HG02588 (cell line): ENCODE measurements at regions not wholly inside any gene's neighbourhood (a gene's known extent, or its start where the extent isn't known, plus 50 kb on each side); places are given as distances from the start of the nearest gene placed in this dataset.
"Not testable (repeated sequence)": the region's sequence is repeated elsewhere in the genome, so short reads cannot be mapped to it uniquely, and the experiment has no call there.

Experiments used
- ATAC-seq: cut with Tn5 transposase; IDR thresholded peaks from one replicate; pipeline ENCODE4 v1.9.1; 2021; ENCODE audit warnings: mild to moderate bottlenecking, moderate library complexity; ENCODE audit not compliant: unreplicated experiment

DNA sequence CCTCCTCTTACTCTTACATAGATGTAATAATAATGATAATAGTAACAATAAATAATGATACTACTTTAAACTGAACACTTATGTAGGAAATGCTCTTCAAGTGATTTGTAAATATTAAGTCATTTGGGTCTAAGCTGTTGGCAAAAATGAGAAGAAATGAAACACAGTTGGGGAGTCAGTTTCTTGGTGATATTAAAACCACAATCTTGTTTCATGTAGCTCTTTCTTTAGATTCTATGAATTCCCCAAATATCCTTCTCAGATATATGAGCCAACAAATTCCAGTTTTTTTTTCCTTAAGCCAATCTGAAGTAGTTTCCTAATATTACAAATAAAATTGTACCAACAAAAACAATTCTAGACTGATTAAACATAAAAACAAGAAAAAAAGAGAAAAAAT is 1115.6 kb upstream of the CNTN5 start:
- ATAC-seq = no peak

DNA sequence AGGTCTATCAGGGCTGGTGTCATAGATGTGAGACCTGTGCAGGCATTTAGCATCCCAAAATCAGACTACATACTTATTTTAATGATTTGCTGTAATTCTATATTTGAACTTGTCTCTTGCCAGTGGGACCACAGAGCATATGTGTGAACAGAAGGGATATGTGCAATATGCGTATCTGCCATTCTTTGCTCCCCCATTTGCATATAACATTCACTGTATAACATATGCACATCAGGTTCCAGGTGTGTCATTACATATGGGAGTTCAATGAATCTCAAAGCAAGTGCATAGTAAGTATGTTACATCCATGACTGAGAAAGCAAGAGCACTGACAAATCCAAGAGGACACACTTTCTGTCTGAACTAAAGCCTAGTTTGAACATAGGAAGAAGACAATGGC is 1115.1 kb upstream of the CNTN5 start:
- ATAC-seq = no peak

DNA sequence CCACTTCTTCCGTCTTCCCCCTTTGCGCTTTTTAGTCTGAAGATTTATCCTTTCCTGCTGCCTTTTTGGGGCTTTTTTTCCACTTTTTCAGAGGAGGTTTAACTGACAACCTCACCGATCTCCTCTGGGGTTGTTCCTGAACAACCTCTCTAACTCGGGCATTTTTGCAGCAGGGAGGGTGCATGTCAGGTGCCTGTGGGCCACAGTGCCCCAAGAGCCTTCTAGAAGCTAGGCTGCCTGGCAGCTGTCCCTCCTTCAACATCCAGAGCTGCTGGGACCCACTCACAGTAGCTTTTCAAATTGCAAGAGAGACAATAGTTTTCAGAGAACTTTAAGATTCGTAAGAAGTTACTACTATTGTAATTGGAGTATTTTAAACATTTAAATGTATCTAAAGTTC is 1112.4 kb upstream of the CNTN5 start:
- ATAC-seq = no peak

DNA sequence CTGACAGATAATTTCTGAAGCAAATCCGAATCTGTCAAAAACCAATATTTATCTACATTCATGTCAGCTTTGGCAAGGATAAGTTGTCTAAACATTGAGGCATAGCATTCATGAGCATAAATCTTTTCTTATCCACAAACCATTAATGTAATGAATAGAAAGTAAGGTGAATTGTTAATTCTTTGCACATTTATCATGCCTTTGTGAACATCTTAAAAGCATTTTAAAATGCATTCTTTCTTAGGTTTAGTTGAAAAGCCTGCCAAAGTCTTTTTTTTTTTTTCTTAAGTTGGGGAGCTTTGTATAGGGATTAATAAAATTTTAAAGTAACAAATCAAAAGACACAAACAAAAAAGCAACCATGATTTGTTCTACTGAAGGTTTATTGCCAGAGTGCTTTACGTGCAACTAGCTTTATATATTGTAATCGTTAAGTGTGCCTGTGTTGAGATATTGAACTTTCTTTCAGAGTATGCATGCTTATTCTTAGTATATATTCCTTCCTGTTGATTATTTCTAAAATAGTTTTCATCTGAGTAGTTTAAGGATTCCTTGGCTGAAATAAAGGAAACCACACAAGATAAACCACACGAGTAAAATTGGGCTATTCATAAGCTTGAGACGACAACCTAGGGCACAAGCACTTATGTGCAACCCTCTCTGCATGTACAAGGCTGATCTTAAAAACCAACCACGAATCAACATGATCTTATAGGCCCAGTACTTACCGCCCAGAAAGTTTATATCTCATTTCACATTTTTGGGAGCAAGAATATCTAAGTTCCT is 1110.9 kb upstream of the CNTN5 start:
- no peak for ATAC-seq

GRCh38 chr11:97912629-97913028 is 1108.1 kb upstream of the CNTN5 start:
- ATAC-seq = no peak

DNA sequence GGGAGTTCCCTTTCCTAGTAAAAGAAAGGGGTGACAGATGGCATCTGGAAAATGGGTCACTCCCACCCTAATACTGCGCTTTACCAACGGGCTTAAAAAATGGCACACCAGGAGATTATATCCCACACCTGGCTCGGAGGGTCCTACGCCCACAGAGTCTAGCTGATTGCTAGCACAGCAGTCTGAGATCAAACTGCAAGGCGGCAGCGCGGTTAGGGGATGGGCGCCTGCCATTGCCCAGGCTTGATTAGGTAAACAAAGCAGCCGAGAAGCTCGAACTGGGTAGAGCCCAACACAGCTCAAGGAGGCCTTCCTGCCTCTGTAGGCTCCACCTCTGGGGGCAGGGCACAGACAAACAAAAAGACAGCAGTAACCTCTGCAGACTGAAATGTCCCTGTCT is 1097.8 kb upstream of the CNTN5 start:
- not testable (repeated sequence) for ATAC-seq

DNA sequence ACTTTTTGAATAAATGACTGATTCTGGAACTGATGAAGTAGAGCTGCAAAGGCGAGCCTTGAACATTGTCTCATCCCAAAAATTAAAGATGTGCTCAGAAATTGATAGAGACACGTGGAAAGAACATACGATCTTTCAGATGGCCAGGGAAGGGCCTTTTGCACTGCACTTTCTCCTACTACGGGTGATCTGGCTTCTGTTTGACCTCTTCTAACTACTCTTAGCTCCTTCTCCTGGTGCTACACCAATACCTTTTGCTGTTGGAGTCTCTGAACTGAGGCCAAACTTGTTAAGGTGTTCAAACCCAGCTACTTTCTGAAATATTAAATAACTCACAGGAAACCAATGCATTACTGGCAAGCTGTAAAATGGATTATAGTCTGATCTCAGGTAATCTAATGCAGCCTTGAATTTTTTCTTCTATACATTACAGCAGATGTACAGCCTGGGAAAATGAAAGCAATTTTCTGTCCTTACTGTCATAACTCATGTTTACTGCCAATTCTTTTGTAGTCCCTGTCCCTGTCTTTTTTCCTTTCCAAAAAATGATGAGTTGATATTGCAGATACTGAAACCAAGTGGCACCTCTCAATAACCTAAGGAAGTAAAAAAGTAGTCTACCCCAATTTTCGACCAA is 1086.1 kb upstream of the CNTN5 start:
- ATAC-seq = no peak

DNA sequence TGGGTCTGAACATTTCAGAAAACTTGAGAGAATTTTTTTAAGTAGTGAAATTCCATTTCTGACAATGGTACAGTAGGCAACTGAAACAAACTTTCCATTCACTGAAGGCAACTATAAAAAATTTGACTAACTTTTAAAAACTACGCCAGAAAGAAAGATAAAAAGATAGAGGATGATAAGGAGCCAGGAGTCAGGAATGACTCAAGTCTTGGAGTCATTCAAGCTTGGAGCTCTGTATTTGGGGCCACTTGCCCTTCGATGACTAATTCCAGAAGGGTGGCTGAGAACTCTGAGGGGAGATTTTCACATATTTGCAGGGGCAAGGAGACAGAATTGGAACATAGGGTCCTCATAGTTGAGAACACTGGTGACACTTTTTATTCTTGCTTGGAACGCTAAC is 1083.2 kb upstream of the CNTN5 start:
- no peak for ATAC-seq

DNA sequence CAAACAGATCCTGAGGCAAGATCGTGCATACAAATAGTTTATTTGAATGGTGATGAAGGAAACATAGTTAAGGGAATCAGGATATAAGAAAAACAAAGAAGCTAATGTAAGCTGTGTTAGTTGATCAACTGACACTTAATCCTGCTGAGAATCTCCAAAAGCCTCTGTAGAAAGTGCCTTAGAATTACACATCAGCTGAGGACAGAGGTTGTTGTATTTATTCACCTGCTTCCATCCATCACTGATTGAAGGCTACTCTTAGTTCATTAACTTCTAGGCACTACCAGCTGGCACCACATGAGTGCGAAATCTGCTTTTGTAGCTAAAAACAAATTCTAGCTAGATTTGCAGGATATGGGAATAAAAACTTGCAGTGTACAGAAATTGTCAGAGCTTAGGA is 1082.0 kb upstream of the CNTN5 start:
- ATAC-seq = no peak

DNA sequence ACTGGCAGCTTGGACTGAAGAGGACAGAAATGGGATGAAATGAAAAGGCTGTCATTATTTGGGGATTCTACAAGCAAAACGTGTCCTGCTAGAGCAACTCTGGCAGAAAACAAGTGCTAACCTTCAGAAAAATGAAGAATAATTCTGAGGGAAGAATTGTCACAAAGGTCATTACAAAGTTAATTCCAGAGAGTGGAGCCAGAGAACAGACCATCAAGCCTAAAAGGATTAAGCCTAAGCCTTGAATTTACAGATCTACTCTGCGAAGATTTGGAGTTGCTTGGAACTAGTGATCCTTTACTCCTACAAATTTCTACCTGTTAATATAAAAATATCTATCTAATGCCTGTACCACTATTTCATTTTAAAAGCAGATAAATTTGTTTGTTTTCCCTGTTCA is 1077.3 kb upstream of the CNTN5 start:
- ATAC-seq = no peak

GRCh38 chr11:97948793-97949192 is 1072.0 kb upstream of the CNTN5 start:
- ATAC-seq = no peak

- ATAC-seq = no peak
These were observed 1065.2 kb upstream of the CNTN5 start for GRCh38 chr11:97955595-97955994.

- no peak for ATAC-seq
These were observed 1063.8 kb upstream of the CNTN5 start for GRCh38 chr11:97956904-97957303.

GRCh38 chr11:97961431-97961830 is 1059.3 kb upstream of the CNTN5 start:
- no peak for ATAC-seq

DNA sequence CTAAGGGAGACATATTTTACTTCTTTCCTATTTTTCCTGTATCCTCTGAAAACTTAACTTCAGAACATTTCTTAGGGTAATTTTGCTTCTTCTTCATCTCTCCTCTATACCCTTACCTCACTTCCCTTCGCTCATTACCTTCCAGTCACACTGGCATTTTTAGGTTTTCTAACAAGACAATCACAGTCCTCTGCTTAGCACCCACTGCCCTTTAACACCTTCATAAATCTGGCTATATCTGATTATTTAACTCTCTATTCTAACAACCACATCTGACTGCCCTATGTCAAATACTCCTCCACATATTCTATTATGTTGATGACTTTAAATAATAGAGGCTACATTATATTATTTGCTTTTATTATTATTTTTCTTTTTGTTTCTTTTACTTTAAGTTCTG is 1058.0 kb upstream of the CNTN5 start:
- ATAC-seq = no peak

DNA sequence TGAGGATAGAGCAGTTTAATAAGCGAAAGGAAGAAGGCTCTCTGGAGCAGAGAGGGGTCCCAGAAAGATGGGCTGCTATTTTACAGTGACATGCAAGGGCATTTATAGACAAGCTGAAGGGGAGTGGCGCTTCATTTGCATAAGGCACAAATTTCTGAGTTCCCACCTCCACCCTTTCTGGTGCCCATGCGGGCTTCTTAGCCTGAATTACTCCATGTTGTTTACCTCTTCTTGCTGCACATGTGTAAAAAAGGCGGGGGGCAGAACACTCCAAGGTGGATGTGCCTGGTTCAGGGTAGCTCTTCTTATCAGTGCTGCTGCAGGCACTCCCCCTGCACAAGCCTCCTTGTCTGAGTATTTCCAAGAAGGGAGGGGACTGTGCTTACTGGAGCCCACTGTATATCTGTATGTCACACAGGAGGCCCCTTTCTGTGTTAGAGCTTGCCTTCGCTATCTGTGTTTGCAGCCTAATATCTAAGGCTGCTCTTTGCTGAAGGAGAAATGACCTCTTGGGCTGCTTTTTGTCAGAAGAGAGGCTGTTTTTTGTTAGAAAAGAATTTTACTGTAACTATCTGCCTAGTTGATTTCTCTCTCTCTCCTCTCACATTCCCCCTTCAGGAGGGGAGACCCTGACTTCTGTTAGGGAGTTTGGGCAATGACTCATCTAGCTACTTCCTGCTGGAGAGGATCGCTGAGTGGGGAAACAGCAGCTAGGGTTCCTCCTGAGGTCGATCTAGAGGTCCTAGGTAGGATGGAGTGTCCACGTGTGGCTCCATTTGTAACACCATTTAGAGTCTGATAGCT is 1057.0 kb upstream of the CNTN5 start:
- no peak for ATAC-seq

GRCh38 chr11:97964332-97965004 is 1056.3 kb upstream of the CNTN5 start:
- no peak for ATAC-seq

DNA sequence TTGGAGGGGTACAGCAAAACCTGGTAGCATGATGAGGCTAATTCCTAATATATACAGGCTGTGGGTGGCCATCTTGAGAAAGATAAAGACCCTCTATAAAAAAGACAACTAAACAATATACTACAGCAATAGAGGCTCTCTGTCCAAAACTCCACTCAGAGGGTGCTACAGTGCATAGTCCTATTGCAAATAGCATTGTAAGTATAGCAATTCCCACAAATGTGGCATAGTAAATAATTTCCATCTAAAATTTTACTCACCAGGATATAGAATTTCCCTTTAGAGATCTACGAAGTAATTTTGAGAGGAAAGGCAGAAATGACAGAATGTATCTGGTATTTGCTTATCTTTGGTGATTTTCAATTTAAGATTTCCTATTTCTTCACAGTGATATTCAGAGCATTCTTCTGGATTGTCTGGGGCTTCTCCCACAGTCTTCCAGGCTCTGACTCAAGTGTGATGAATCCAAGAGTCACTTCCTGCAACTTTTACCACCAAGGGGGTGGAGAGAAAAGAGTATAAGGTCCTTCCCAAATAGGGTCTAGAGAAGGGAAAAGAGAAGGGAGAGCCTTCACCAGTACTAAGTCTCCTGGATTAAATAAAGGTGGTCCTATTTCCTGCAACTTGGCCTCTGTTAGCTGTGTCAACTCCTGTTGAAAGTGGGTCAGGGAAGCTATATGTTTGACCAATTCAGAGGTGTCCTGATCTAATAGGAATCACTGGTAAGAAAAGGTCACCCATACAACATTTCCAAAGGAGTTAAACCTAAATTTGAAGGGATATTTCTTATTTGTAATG is 1054.7 kb upstream of the CNTN5 start:
- no peak for ATAC-seq

DNA sequence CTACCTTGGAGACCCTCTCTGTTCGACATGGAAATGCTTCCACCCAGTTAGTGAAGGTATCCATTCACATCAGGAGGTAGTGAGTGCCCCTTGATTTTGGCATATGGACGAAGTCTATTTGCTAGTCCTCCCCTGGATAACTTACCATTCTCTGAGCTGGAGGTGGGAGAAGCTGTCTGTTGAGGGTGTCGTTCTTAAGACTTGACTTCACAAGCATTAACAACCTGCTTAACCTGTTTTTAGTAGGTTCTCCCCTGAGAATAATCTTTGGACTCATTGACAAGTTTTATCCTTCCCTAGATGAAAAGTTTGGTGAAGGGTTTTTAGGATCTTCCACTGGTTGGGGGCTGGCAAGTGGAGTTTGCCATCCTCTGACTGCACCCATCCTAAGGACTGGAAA is 1053.8 kb upstream of the CNTN5 start:
- ATAC-seq = no peak

DNA sequence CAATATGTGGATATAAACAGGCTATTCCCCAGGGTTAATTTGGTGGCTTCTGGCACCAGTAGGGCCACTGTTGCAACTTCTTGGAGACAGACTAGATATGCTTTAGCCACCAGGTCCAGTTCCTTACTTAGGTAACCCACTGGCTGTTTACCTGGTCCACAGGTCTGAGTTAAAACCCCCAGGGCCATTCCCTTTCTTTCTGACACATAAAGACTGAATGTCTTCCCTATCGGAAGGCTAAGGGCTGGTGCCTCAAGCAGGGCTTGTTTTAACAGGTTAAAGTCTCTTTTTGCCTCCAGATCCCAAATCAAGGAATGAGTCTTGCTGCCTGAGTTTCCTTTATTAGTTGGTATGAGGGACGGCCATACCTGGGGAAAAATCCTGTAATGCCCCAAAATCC is 1052.7 kb upstream of the CNTN5 start:
- ATAC-seq = no peak

- no peak for ATAC-seq
These were observed 1048.0 kb upstream of the CNTN5 start for GRCh38 chr11:97972731-97973130.
